ENCODE measurements at regions not wholly inside any gene's neighbourhood (a gene's known extent, or its start where the extent isn't known, plus 50 kb on each side); places are given as distances from the start of the nearest gene placed in this dataset.

DNA sequence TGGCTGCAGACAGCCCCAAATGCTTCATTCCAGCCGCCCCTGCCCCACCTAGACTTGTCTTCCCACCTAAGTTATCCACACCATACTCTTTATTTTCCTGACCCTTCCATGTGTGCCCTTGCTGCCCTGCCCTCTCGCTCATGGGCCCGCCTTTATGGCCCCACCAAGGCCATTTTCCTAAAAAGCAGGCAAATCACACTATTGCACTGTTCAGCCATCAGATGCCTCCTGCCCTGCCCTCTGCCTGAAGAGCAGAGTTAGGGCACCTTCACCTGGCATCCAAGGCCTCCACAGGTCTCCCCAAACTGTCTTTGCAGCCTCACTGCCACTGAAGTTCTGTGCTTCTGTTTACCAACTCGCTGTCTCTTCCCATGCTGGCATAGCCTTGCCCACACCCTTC is 496.7 kb downstream of the EIPR1 start:
- TF ChIP-seq, protein P1, sequence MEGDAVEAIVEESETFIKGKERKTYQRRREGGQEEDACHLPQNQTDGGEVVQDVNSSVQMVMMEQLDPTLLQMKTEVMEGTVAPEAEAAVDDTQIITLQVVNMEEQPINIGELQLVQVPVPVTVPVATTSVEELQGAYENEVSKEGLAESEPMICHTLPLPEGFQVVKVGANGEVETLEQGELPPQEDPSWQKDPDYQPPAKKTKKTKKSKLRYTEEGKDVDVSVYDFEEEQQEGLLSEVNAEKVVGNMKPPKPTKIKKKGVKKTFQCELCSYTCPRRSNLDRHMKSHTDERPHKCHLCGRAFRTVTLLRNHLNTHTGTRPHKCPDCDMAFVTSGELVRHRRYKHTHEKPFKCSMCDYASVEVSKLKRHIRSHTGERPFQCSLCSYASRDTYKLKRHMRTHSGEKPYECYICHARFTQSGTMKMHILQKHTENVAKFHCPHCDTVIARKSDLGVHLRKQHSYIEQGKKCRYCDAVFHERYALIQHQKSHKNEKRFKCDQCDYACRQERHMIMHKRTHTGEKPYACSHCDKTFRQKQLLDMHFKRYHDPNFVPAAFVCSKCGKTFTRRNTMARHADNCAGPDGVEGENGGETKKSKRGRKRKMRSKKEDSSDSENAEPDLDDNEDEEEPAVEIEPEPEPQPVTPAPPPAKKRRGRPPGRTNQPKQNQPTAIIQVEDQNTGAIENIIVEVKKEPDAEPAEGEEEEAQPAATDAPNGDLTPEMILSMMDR (conservative IDR thresholded peaks at IDR 0.05; ENCODE audit: low read length) = no peak
- no peak for TF ChIP-seq EZH2phosphoT487 (IDR thresholded peaks at IDR 0.05; ENCODE audit: borderline replicate concordance, low read depth, low read length)
